Right lobe of liver (tissue), 6 donors: ENCODE measurements at regions not wholly inside any gene's neighbourhood (a gene's known extent, or its start where the extent isn't known, plus 50 kb on each side); places are given as distances from the start of the nearest gene placed in this dataset.
A peak's percentile ranks its signal among the peaks of the same experiment; 100 is the strongest.

Source experiments
- ATAC-seq, 4 donors: fragments of 200-7000 bp; cut with Tn5 transposase; one replicate each; pipeline ENCODE4 v1.9.1; 2020; ENCODE audit warnings: mild to moderate bottlenecking in 4 of 4, moderate library complexity in 4 of 4
- DNase-seq, 3 donors: peaks; one replicate each; pipeline ENCODE4 v3.0.0-alpha.2; 2020
- H3K27ac ChIP-seq, 3 donors: fragments of 200-600 bp; one replicate each; pipeline ENCODE4 v1.8.0; 2022
- H3K27me3 ChIP-seq, 2 donors: fragments of 200-600 bp; one replicate each; pipeline ENCODE4 v1.8.0; 2022
- H3K36me3 ChIP-seq, 4 donors: fragments of 200-600 bp; sonication (generic) in 1 of 4; one replicate each; pipeline versions ENCODE4 v1.5.1 to v1.8.0; 2017 to 2022; ENCODE audit warnings: control low read depth in 1 of 4
- H3K4me1 ChIP-seq, 4 donors: fragments of 200-600 bp; sonication (generic) in 1 of 4; one replicate each; pipeline versions ENCODE4 v1.5.1 to v1.8.0; 2017 to 2022; ENCODE audit warnings: control low read depth in 1 of 4
- H3K4me3 ChIP-seq, 3 donors: fragments of 200-600 bp; one replicate each; pipeline ENCODE4 v1.8.0; 2022
- H3K9me3 ChIP-seq, 4 donors: fragments of 200-600 bp; sonication (generic) in 1 of 4; one replicate each; pipeline versions ENCODE4 v1.5.1 to v1.8.0; 2017 to 2022; ENCODE audit warnings: control low read depth in 1 of 4
- CTCF ChIP-seq, 4 donors: fragments of 200-600 bp in 3 of 4; fragments of 450-650 bp in 1 of 4; IDR thresholded peaks; one replicate each; pipeline versions ENCODE4 v1.5.1 to v1.8.0; 2016 to 2022; ENCODE audit warnings: antibody characterized with exemption in 4 of 4, mild to moderate bottlenecking in 2 of 4
- POLR2A ChIP-seq: fragments of 450-650 bp; IDR thresholded peaks from one replicate; pipeline ENCODE4 v1.6.1; 2017; ENCODE audit warnings: antibody characterized with exemption, mild to moderate bottlenecking
- WGBS: methylation state at CpG from one replicate; pipeline ENCODE4 v1.1.6; 2018; ENCODE audit warnings: low coverage, low lambda C conversion rate; ENCODE audit not compliant: insufficient coverage; ENCODE audit errors: missing lambda C conversion rate; 5-methylcytosine and 5-hydroxymethylcytosine counted together
- intact Hi-C, 2 donors: fragments of 100-400 bp; cut with DNase I; formaldehyde crosslinking; loops; one replicate each; pipeline versions ENCODE4 v1.11.2 to v1.14.1; 2022
- donor health status: DM: no; HTN: yes; CAD: no.
- donor health status: DM: no; HTN: no; CAD: no.
- donor health status: DM: no; HTN: no; CAD: no.
- donor health status: DM: no; HTN: yes; CAD: no.
- donor health status: DM: no; HTN: yes; CAD: no.

GRCh38 chr5:30811298-30811697 lies 382.2 kb upstream of the CDH6 start:
- H3K27ac ChIP-seq, result no peak overlapping the region

GRCh38 chr5:30809933-30810332 lies 383.6 kb upstream of the CDH6 start:
- DNase-seq (no peak), ATAC-seq (no peak)
- no peak overlapping the region for H3K4me3 ChIP-seq
- no peaks in the 10 kb centered on the region for H3K9me3 ChIP-seq
- no peaks in the 10 kb centered on the region for H3K4me1 ChIP-seq
- 50% methylated on average over 1 of the region's 1 CpG for WGBS
- H3K27me3 ChIP-seq, result no peaks in the 10 kb centered on the region
- no peak for TF ChIP-seq POLR2A
- no peaks in the 10 kb centered on the region for H3K36me3 ChIP-seq
- intact Hi-C loops, result no loop called here
- H3K27ac ChIP-seq, result no peak overlapping the region

More at GRCh38 chr5:30811298-30811697, 382.2 kb upstream of the CDH6 start:
- Histone ChIP-seq H3K4me1 (no peaks in the 10 kb centered on the region), H3K36me3 (no peaks in the 10 kb centered on the region), H3K4me3 (no peak overlapping the region), H3K27me3 (no peaks in the 10 kb centered on the region), H3K9me3 (no peaks in the 10 kb centered on the region)
- ATAC-seq (no peak), DNase-seq (no peak)
- intact Hi-C loops, result no loop called here
- TF ChIP-seq CTCF (IDR thresholded peaks at IDR 0.05) (no peak), POLR2A (no peak)
- 67% methylated on average over 3 of the region's 3 CpGs for WGBS

GRCh38 chr5:30808996-30809395 lies 384.5 kb upstream of the CDH6 start:
- Histone ChIP-seq H3K4me3 (no peak overlapping the region), H3K9me3 (no peaks in the 10 kb centered on the region), H3K4me1 (no peaks in the 10 kb centered on the region), H3K27me3 (no peaks in the 10 kb centered on the region), H3K27ac (no peak overlapping the region), H3K36me3 (no peaks in the 10 kb centered on the region)
- no peak for DNase-seq
- TF ChIP-seq POLR2A, result no peak
- TF ChIP-seq CTCF (IDR thresholded peaks at IDR 0.05), result no peak
- intact Hi-C loops, result no loop called here
- ATAC-seq, result no peak
- WGBS, result 28% methylated on average over 2 of the region's 2 CpGs

- Histone ChIP-seq H3K4me1 (no peaks in the 10 kb centered on the region), H3K4me3 (no peak overlapping the region), H3K9me3 (no peaks in the 10 kb centered on the region), H3K27ac (no peak overlapping the region), H3K27me3 (no peaks in the 10 kb centered on the region), H3K36me3 (no peaks in the 10 kb centered on the region)
- intact Hi-C loops, result no loop called here
- no peak for DNase-seq
- 49% methylated on average over 7 of the region's 7 CpGs for WGBS
- TF ChIP-seq POLR2A (no peak), CTCF (IDR thresholded peaks at IDR 0.05) (peak in 1 of 4 donors; percentile 16)
- peak in 1 of 4 donors; percentile 47 for ATAC-seq
Measured at GRCh38 chr5:30804739-30805505, 388.6 kb upstream of the CDH6 start.

GRCh38 chr5:30802961-30803705 lies 390.4 kb upstream of the CDH6 start:
- H3K27ac ChIP-seq, result no peak overlapping the region
- no peaks in the 10 kb centered on the region for H3K27me3 ChIP-seq
- H3K9me3 ChIP-seq, result no peaks in the 10 kb centered on the region
- no peaks in the 10 kb centered on the region for H3K4me1 ChIP-seq
- DNase-seq (no peak), ATAC-seq (no peak)
- TF ChIP-seq POLR2A, result no peak
- no peak for TF ChIP-seq CTCF (IDR thresholded peaks at IDR 0.05)
- H3K36me3 ChIP-seq, result no peaks in the 10 kb centered on the region
- 67% methylated on average over 5 of the region's 5 CpGs for WGBS
- no peak overlapping the region for H3K4me3 ChIP-seq
- intact Hi-C loops, result no loop called here
